ENCODE measurements at regions not wholly inside any gene's neighbourhood (a gene's known extent, or its start where the extent isn't known, plus 50 kb on each side); places are given as distances from the start of the nearest gene placed in this dataset.

GRCh38 chr3:177800561-177800960 is 603.3 kb upstream of the TBL1XR1 start:
- intact Hi-C loops (cut with DNase I) = no loop called here
- Histone ChIP-seq H3K27me3 (no peaks in the 10 kb centered on the region), H3K4me3 (no peak overlapping the region), H3K4me1 (peaks cover 0 to 7% (median 0%) of the 10 kb centered on the region in 3 donors), H3K9me3 (no peaks in the 10 kb centered on the region), H3K27ac (no peak overlapping the region), H3K36me3 (no peaks in the 10 kb centered on the region)
- 65 to 81% methylated on average over 3 of the region's 3 CpGs for WGBS, 2 donors
- DNase-seq = no peak
- no peak for TF ChIP-seq CTCF (IDR thresholded peaks at IDR 0.05)
- FAIRE-seq = no peak
- no peak for ATAC-seq

DNA sequence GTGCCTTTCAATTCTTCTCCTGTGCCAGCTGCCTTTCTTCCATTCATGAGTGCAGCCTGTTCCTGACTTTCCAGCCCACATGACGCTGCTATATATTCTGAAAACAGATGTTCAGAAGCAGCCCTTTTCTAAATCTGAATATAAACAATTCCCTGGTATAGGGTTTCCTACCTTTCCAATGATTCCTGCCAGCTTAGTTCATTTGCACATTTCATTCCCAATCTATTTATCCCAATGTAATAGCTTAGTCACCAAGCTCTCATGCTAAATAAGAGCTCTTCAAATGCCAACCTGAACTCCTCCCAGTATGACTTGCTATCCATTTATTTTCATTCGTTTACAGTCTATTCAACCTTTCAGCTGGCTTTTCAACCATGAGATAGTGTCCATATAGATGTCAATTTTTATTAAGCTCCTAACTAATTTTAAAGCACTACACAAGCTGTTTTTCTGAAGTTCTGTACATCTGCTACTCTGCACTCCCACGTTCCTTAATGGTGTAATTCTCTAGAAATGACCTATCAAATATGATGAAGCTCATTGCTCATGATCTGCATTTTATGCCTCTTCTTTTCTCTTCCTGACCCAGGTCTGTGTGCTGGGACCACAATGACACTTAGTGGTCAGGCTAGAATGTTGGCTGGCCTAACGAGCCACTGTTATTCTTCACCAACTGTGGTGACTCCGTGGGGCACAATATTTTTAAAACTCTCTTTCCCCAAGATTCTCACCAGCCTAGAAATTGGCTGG is 605.0 kb upstream of the TBL1XR1 start:
- FAIRE-seq (no peak), ATAC-seq (no peak), DNase-seq (no peak)
- WGBS, 2 donors = 79 to 83% methylated on average over 5 of the region's 5 CpGs
- Histone ChIP-seq H3K27me3 (no peaks in the 10 kb centered on the region), H3K4me1 (peaks cover 0 to 7% (median 0%) of the 10 kb centered on the region in 3 donors), H3K4me3 (no peak overlapping the region), H3K9me3 (no peaks in the 10 kb centered on the region), H3K36me3 (no peaks in the 10 kb centered on the region), H3K27ac (no peak overlapping the region)
- no peak for TF ChIP-seq CTCF (IDR thresholded peaks at IDR 0.05)
- intact Hi-C loops (cut with DNase I) = no loop called here

DNA sequence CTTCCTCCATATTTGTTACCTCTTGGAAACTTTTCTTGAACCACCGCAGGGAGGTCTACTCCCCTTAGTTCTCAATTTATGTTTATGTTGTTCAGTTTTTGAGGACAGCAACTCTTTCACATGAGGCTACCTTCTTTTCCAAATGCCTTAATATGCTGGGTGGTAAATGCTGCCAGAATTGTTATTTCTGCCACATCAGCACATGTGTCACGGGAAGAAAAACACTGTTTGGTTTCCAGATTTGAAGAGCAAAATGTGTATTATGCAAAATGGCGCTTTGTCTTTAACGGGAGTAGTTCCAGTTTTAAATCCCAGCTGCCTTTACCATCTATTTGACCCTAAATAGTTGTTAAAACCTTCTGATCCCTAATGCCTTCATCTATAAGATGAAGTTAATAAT is 606.2 kb upstream of the TBL1XR1 start:
- no peak for TF ChIP-seq CTCF (IDR thresholded peaks at IDR 0.05)
- H3K4me3 ChIP-seq = no peak overlapping the region
- peaks cover 0 to 7% (median 0%) of the 10 kb centered on the region in 3 donors for H3K4me1 ChIP-seq
- no peaks in the 10 kb centered on the region for H3K36me3 ChIP-seq
- intact Hi-C loops (cut with DNase I) = no loop called here
- ATAC-seq (no peak), DNase-seq (no peak), FAIRE-seq (no peak)
- no peaks in the 10 kb centered on the region for H3K9me3 ChIP-seq
- H3K27ac ChIP-seq = no peak overlapping the region
- H3K27me3 ChIP-seq = no peaks in the 10 kb centered on the region
- WGBS, 2 donors = 78 to 80% methylated on average over 4 of the region's 4 CpGs

DNA sequence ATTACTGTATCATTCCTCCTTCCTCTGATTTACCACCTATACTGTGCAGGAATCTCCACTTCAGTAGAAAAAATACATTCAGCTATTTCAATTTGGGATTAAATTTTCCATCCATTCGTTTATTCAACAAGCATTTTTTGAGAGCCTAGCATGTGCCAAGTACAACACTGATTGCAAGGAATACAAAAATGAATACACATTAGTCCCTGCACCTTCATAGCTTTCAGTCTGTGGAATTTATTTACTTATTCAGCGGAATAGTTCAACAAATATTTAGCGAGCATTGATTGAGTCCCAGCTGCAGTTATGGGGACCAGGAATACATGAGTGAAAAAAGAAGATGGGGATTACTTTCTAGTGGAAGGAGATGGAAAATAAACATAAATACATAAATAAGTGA is 606.8 kb upstream of the TBL1XR1 start:
- no peak overlapping the region for H3K27ac ChIP-seq
- H3K9me3 ChIP-seq = no peaks in the 10 kb centered on the region
- TF ChIP-seq CTCF (IDR thresholded peaks at IDR 0.05) = no peak
- WGBS, 2 donors = 18 to 20% methylated on average over 3 of the region's 3 CpGs
- no peak for DNase-seq
- ATAC-seq = no peak
- no peak overlapping the region for H3K4me3 ChIP-seq
- no peaks in the 10 kb centered on the region for H3K27me3 ChIP-seq
- H3K36me3 ChIP-seq = no peaks in the 10 kb centered on the region
- peaks cover 0 to 7% (median 0%) of the 10 kb centered on the region in 3 donors for H3K4me1 ChIP-seq
- intact Hi-C loops (cut with DNase I) = no loop called here
- FAIRE-seq = no peak

- Histone ChIP-seq H3K27ac (no peak overlapping the region), H3K4me1 (peaks cover 0 to 7% (median 0%) of the 10 kb centered on the region in 3 donors), H3K27me3 (no peaks in the 10 kb centered on the region), H3K9me3 (no peaks in the 10 kb centered on the region), H3K36me3 (no peaks in the 10 kb centered on the region), H3K4me3 (no peak overlapping the region)
- no peak for TF ChIP-seq CTCF (IDR thresholded peaks at IDR 0.05)
- intact Hi-C loops (cut with DNase I) = no loop called here
- DNase-seq (no peak), ATAC-seq (no peak), FAIRE-seq (no peak)
- WGBS, 2 donors = 91 to 95% methylated on average over 9 of the region's 9 CpGs
Measured at GRCh38 chr3:177804646-177805045, 607.4 kb upstream of the TBL1XR1 start.

All from pancreas (tissue), 10 donors.